ENCODE measurements at regions not wholly inside any gene's neighbourhood (a gene's known extent, or its start where the extent isn't known, plus 50 kb on each side); places are given as distances from the start of the nearest gene placed in this dataset.

DNA sequence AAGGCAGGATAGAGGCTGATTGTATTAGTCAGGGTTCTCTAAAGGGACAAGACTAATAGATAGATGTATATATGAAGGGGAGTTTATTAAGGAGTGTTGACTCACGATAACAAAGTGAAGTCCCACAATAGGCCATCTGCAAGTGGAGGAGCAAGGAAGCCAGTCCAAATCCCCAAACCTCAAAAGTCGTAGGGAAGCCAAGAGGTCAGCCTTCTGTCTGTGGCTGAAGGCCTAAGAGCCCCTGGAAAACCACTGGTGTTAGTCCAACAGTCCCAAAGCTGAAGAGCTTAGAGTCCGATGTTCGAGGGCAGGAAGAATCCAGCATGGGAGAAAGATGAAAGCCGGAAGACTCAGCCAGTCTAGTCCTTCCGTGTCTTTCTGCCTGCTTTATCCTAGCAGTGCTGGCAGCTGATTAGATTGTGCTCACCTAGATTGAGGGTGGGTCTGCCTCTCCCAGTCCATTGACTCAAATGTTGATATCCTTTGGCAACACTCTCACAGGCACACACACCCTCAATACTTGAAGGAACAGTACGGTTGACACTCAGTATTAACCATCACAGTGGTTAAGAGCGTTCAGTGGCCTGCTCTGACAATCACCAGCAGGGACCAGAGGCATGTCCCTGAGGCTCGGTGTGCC lies 135.6 kb downstream of the CSNK2A3 start:
- FAIRE-seq: no peak
- Mint-ChIP-seq H3K4me3 (ENCODE audit: unreplicated experiment) (no peak overlapping the region), H3K27ac (ENCODE audit: unreplicated experiment) (peak overlapping the region; percentile 54), H3K9me3 (ENCODE audit: unreplicated experiment) (peaks cover 2% of the 10 kb centered on the region), H3K27me3 (ENCODE audit: low read depth, unreplicated experiment) (peaks cover 25% of the 10 kb centered on the region), H3K4me1 (ENCODE audit: low read depth, unreplicated experiment) (peaks cover 4% of the 10 kb centered on the region), H3K36me3 (ENCODE audit: low read depth, unreplicated experiment) (no peaks in the 10 kb centered on the region)
- Histone ChIP-seq H3K36me3 (ENCODE audit: insufficient read depth, low read length) (no peaks in the 10 kb centered on the region), H3K27ac (ENCODE audit: low read depth, low read length) (no peak overlapping the region), H3K9me3 (ENCODE audit: insufficient read depth, low read depth, low read length) (no peaks in the 10 kb centered on the region), H2AFZ (ENCODE audit: low read depth, low read length) (no peak overlapping the region), H3K27me3 (ENCODE audit: insufficient read depth, low read length) (peaks cover 11% of the 10 kb centered on the region), H3K4me2 (ENCODE audit: low read length) (no peak overlapping the region), H3K4me3 (ENCODE audit: insufficient read depth, low read depth, low read length) (no peak overlapping the region), H3K79me2 (ENCODE audit: insufficient read depth, low read length) (no peaks in the 10 kb centered on the region), H3K4me1 (ENCODE audit: insufficient read depth, low read length) (no peaks in the 10 kb centered on the region), H3K9ac (ENCODE audit: low read length) (no peak overlapping the region), H4K20me1 (ENCODE audit: insufficient read depth, low read length) (no peaks in the 10 kb centered on the region)
- TF ChIP-seq EZH2 (IDR thresholded peaks at IDR 0.05; ENCODE audit: insufficient read depth, low read length): no peak
- TF ChIP-seq, protein P1, sequence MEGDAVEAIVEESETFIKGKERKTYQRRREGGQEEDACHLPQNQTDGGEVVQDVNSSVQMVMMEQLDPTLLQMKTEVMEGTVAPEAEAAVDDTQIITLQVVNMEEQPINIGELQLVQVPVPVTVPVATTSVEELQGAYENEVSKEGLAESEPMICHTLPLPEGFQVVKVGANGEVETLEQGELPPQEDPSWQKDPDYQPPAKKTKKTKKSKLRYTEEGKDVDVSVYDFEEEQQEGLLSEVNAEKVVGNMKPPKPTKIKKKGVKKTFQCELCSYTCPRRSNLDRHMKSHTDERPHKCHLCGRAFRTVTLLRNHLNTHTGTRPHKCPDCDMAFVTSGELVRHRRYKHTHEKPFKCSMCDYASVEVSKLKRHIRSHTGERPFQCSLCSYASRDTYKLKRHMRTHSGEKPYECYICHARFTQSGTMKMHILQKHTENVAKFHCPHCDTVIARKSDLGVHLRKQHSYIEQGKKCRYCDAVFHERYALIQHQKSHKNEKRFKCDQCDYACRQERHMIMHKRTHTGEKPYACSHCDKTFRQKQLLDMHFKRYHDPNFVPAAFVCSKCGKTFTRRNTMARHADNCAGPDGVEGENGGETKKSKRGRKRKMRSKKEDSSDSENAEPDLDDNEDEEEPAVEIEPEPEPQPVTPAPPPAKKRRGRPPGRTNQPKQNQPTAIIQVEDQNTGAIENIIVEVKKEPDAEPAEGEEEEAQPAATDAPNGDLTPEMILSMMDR (IDR thresholded peaks at IDR 0.05; ENCODE audit: insufficient read depth, low read depth, low read length): no peak
- DNase-seq (ENCODE audit: low read depth): no peak

DNA sequence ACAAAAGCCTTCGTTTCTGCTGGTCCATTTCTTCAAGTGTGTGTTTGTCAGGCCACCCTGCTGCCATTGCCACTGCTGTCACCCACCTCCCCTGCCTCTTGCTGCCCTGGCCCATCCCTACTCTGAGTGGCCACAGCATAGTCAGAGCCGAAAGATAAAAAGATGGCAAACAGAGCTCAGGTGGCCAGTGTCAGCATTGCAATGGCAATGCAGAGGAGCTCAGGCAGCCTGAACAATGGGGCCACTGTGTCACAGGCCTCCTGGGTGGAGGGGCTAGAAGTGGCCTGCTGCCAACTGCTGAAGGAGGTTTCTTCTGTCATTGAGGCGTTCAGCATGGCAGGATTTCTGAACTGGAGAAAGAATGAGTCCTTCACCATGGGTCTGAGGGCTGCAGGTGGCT lies 137.1 kb downstream of the CSNK2A3 start:
- Histone ChIP-seq H3K9me3 (ENCODE audit: insufficient read depth, low read depth, low read length) (no peaks in the 10 kb centered on the region), H3K9ac (ENCODE audit: low read length) (no peak overlapping the region), H3K4me3 (ENCODE audit: insufficient read depth, low read depth, low read length) (no peak overlapping the region), H4K20me1 (ENCODE audit: insufficient read depth, low read length) (no peaks in the 10 kb centered on the region), H3K79me2 (ENCODE audit: insufficient read depth, low read length) (no peaks in the 10 kb centered on the region), H2AFZ (ENCODE audit: low read depth, low read length) (no peak overlapping the region), H3K36me3 (ENCODE audit: insufficient read depth, low read length) (no peaks in the 10 kb centered on the region), H3K27me3 (ENCODE audit: insufficient read depth, low read length) (peaks cover 15% of the 10 kb centered on the region), H3K4me1 (ENCODE audit: insufficient read depth, low read length) (no peaks in the 10 kb centered on the region), H3K4me2 (ENCODE audit: low read length) (no peak overlapping the region), H3K27ac (ENCODE audit: low read depth, low read length) (no peak overlapping the region)
- H3K4me3 Mint-ChIP-seq (ENCODE audit: unreplicated experiment): no peak overlapping the region
- no peak for FAIRE-seq
- no peak for TF ChIP-seq EZH2 (IDR thresholded peaks at IDR 0.05; ENCODE audit: insufficient read depth, low read length)
- TF ChIP-seq, protein P1 (IDR thresholded peaks at IDR 0.05; ENCODE audit: insufficient read depth, low read depth, low read length): no peak
- peaks cover 4% of the 10 kb centered on the region for H3K4me1 Mint-ChIP-seq (ENCODE audit: low read depth, unreplicated experiment)
- H3K36me3 Mint-ChIP-seq (ENCODE audit: low read depth, unreplicated experiment): no peaks in the 10 kb centered on the region
- no peak overlapping the region for H3K27ac Mint-ChIP-seq (ENCODE audit: unreplicated experiment)
- H3K27me3 Mint-ChIP-seq (ENCODE audit: low read depth, unreplicated experiment): peaks cover 25% of the 10 kb centered on the region
- no peak for DNase-seq (ENCODE audit: low read depth)
- H3K9me3 Mint-ChIP-seq (ENCODE audit: unreplicated experiment): peaks cover 2% of the 10 kb centered on the region

DNA sequence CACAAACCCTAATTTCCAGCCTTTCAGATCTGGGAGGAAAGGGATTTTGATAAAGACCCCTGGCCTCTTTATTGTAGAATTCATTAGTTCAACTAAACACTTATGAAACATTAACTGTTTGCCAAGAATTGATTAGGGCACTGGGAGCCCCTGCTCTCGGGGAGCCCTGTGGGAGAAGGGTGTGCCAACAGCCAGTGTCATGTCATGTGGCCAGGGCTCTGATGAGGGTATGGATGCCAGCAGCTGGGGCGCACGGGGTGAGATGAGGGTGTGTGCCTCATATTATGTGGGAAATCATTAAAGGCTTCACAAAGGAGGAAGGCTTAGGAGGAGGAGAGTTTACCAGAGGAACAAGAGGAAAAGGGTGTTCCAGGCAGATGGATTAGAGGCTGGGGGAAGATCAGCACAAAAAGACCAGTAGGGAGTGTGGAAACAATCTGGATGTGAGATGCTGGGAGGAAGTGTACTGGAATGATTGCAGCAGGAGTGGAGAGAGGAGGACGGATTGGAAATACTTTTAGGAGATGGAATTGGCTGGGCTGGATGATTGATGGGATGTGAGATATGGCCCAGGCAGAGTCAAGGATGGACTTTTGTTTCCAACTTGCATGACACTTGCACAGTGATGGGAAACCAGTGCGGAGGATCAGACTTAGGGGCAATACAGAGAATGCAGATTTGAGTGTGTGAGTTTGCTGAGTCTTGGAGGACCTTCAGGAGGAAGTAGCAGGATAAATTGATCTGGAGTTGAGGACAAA lies 137.8 kb downstream of the CSNK2A3 start:
- Histone ChIP-seq H3K9ac (ENCODE audit: low read length) (no peak overlapping the region), H3K4me1 (ENCODE audit: insufficient read depth, low read length) (no peaks in the 10 kb centered on the region), H3K9me3 (ENCODE audit: insufficient read depth, low read depth, low read length) (no peaks in the 10 kb centered on the region), H3K79me2 (ENCODE audit: insufficient read depth, low read length) (no peaks in the 10 kb centered on the region), H3K4me3 (ENCODE audit: insufficient read depth, low read depth, low read length) (no peak overlapping the region), H4K20me1 (ENCODE audit: insufficient read depth, low read length) (no peaks in the 10 kb centered on the region), H3K27me3 (ENCODE audit: insufficient read depth, low read length) (peaks cover 15% of the 10 kb centered on the region), H3K4me2 (ENCODE audit: low read length) (no peak overlapping the region), H3K36me3 (ENCODE audit: insufficient read depth, low read length) (no peaks in the 10 kb centered on the region), H3K27ac (ENCODE audit: low read depth, low read length) (no peak overlapping the region), H2AFZ (ENCODE audit: low read depth, low read length) (no peak overlapping the region)
- no peak overlapping the region for H3K4me3 Mint-ChIP-seq (ENCODE audit: unreplicated experiment)
- H3K27ac Mint-ChIP-seq (ENCODE audit: unreplicated experiment): no peak overlapping the region
- peaks cover 4% of the 10 kb centered on the region for H3K4me1 Mint-ChIP-seq (ENCODE audit: low read depth, unreplicated experiment)
- H3K9me3 Mint-ChIP-seq (ENCODE audit: unreplicated experiment): peaks cover 2% of the 10 kb centered on the region
- H3K27me3 Mint-ChIP-seq (ENCODE audit: low read depth, unreplicated experiment): peaks cover 25% of the 10 kb centered on the region
- no peak for FAIRE-seq
- no peaks in the 10 kb centered on the region for H3K36me3 Mint-ChIP-seq (ENCODE audit: low read depth, unreplicated experiment)
- no peak for TF ChIP-seq EZH2 (IDR thresholded peaks at IDR 0.05; ENCODE audit: insufficient read depth, low read length)
- TF ChIP-seq, protein P1 (IDR thresholded peaks at IDR 0.05; ENCODE audit: insufficient read depth, low read depth, low read length): no peak
- DNase-seq (ENCODE audit: low read depth): no peak
